Natural killer cell treated with Interleukin-12 subunit alpha and Interleukin-12 subunit beta and Interleukin-15 and Interleukin-18, amount 100 ng/mL, for 72 hours (primary cell): ENCODE measurements at regions not wholly inside any gene's neighbourhood (a gene's known extent, or its start where the extent isn't known, plus 50 kb on each side); places are given as distances from the start of the nearest gene placed in this dataset.

Source experiments
- ATAC-seq, 2 donors: fragments of 150-1000 bp; cut with Tn5 transposase in 1 of 2; sonication (Bioruptor Pico), chemical (Tn5 transposase) in 1 of 2; 2 replicates each; pipeline ENCODE4 v1.10.0; 2021
- DNase-seq: peaks from one replicate; pipeline ENCODE4 v3.0.0; 2022; ENCODE audit warnings: low spot score
- H3K27ac Mint-ChIP-seq, 2 donors: 1 replicate in 1 of 2; 2 replicates in 1 of 2; pipeline ENCODE4 v1.8.0; 2022; ENCODE audit warnings: mixed read lengths in 2 of 2, mild to moderate bottlenecking in 1 of 2, moderate library complexity in 1 of 2
- H3K27me3 Mint-ChIP-seq, 2 donors: 1 replicate in 1 of 2; 2 replicates in 1 of 2; pipeline ENCODE4 v1.8.0; 2022; ENCODE audit warnings: mixed read lengths in 2 of 2
- H3K36me3 Mint-ChIP-seq: one replicate; pipeline ENCODE4 v1.8.0; 2022; ENCODE audit warnings: mixed read lengths
- H3K4me1 Mint-ChIP-seq, 2 donors: 1 replicate in 1 of 2; 2 replicates in 1 of 2; pipeline ENCODE4 v1.8.0; 2022; ENCODE audit warnings: low read depth in 2 of 2, mixed read lengths in 2 of 2, mild to moderate bottlenecking in 1 of 2
- H3K4me3 Mint-ChIP-seq: one replicate; pipeline ENCODE4 v1.8.0; 2022; ENCODE audit warnings: mixed read lengths
- H3K9me3 Mint-ChIP-seq: 2 replicates; pipeline ENCODE4 v1.8.0; 2022; ENCODE audit warnings: mixed read lengths

DNA sequence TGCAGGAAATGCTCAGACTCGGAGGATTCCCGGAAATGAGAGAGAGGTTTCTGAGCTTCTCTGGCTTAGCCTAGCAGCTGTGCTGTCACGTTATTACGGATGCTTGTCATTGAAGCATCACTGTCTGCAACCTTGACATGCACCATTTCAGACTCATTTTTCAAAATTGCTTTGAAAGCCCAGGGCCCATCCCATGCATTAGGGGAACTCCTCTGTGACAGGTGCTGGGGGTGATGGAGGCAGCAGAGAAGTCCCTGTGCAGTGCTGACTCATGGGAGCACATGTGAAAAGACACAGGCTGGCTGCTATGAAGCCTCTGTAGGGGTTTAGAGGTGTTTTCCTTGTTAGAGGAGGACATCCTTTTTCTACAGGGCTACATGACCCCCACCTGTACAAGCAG is 214.0 kb upstream of the MPHOSPH6 start:
- peak in 1 of 2 donors; percentile 66 for ATAC-seq
- H3K4me3 Mint-ChIP-seq, result no peak overlapping the region

DNA sequence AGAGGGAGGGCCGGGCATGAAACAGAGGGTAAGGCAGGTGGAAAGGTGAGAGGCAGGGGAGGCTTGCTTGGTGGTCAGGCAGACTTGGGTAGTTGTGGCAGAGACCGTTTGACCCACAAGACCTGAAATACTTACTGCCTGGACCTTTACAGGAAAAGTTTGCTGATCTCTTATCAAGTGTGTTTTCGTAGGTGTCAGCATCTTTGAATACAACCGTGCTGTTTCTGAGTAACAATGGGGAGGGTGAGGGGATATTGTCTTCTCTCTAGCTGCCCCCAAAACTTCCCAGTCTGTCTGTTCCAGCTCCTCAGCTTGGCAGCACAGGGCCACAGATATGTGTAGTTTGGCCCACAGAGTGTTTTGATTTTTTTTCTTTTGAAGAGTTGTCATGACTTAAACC is 212.5 kb upstream of the MPHOSPH6 start:
- ATAC-seq, result no peak
- Mint-ChIP-seq H3K4me3 (no peak overlapping the region), H3K4me1 (no peaks in the 10 kb centered on the region)

More for the DNA sequence above, 214.0 kb upstream of the MPHOSPH6 start:
- Mint-ChIP-seq H3K27ac (no peak overlapping the region), H3K4me1 (no peaks in the 10 kb centered on the region), H3K9me3 (no peaks in the 10 kb centered on the region), H3K36me3 (no peaks in the 10 kb centered on the region), H3K27me3 (peaks cover 13 to 29% of the 10 kb centered on the region in 2 donors)
- no peak for DNase-seq

DNA sequence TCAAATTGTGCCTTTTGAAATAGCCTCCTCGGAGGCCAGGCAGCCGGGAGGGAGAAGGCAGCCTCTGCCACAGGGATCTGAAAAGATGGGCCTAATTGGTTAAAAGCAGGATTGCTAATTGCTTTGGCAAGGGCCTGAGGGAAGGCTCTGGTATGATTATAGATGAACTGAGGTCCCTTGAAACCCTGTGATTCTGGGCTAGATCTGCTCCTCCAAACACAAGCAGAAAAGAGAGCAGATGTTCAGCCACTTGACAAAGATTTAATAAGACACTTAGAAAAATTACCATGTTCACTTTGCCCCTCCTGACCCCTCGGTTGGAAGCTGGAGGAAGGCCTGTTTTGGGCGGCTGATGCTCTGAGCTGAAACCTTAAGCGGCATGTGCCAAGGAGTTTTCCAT is 209.5 kb upstream of the MPHOSPH6 start:
- H3K4me3 Mint-ChIP-seq, result no peak overlapping the region
- no peaks in the 10 kb centered on the region for H3K9me3 Mint-ChIP-seq
- no peaks in the 10 kb centered on the region for H3K4me1 Mint-ChIP-seq
- ATAC-seq (no peak), DNase-seq (no peak)
- H3K27me3 Mint-ChIP-seq, result peaks cover 14 to 16% of the 10 kb centered on the region in 2 donors
- no peak overlapping the region for H3K27ac Mint-ChIP-seq
- no peaks in the 10 kb centered on the region for H3K36me3 Mint-ChIP-seq

More for the DNA sequence above, 212.5 kb upstream of the MPHOSPH6 start:
- Mint-ChIP-seq H3K27me3 (peaks cover 13 to 17% of the 10 kb centered on the region in 2 donors), H3K36me3 (no peaks in the 10 kb centered on the region), H3K9me3 (no peaks in the 10 kb centered on the region), H3K27ac (no peak overlapping the region)
- no peak for DNase-seq

DNA sequence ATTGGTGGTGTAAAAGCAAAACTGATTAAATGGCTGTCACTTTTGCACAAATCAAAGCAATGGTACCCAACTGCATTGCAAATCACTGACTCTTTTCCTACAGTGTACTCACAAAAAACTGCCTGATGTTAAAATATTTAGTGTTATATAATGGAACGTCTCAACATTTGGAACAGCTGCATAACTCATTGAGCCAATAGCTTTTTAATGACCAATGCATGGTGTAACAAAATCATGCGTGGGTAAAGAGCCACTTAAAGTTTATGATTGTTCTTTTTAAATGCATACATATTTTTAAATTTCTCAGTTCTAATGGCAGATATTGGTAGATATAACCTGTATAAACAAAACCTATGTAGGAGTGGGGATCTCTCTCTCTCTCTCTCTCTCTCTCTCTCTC is 204.0 kb upstream of the MPHOSPH6 start:
- H3K4me1 Mint-ChIP-seq, result no peaks in the 10 kb centered on the region
- no peak for ATAC-seq
- peaks cover 0 to 4% of the 10 kb centered on the region in 2 donors for H3K27me3 Mint-ChIP-seq
- no peak for DNase-seq
- no peak overlapping the region for H3K27ac Mint-ChIP-seq
- H3K4me3 Mint-ChIP-seq, result no peak overlapping the region
- no peaks in the 10 kb centered on the region for H3K9me3 Mint-ChIP-seq
- no peaks in the 10 kb centered on the region for H3K36me3 Mint-ChIP-seq

DNA sequence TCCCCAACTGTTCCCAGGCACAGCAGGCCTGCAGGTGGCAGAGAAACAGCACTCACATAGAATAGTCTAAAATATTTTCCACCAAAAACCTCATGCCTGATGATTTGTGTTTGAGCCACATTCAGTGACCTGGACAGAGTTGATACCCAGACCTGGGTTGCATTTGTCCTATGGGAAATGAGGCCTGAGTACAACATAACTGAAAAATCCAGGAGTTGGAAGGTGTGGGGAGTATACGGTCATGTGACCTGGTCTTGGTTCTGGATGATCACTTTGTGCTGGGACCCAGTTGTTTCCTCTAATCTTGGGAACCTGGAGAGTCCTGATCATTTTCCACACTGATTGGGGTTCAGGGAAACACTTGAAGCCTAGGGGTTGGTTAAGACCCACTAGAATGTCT is 200.3 kb upstream of the MPHOSPH6 start:
- no peaks in the 10 kb centered on the region for H3K4me1 Mint-ChIP-seq
- H3K27ac Mint-ChIP-seq, result no peak overlapping the region
- DNase-seq (no peak), ATAC-seq (no peak)
- no peaks in the 10 kb centered on the region for H3K9me3 Mint-ChIP-seq
- H3K4me3 Mint-ChIP-seq, result no peak overlapping the region
- H3K27me3 Mint-ChIP-seq, result peaks cover 0 to 7% of the 10 kb centered on the region in 2 donors
- no peaks in the 10 kb centered on the region for H3K36me3 Mint-ChIP-seq

DNA sequence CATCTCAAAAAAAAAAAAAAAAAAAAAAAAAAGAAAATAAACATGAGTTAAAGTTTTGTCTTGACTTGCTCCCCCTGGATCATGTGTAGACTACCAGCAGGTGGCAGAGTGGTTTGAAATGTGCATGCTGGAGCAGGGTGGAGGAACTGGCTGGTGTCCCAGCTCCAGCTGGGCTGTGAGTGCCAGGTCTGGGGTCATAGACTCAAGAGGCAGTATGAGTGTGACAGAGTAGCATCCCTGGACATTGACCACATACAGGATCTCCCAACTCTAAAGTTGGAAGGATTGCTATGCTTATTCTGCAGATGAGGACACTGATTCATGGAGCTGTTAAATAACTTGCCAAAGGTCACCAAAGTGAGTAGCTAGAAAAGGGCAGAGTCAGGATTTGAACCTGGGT is 198.0 kb upstream of the MPHOSPH6 start:
- no peaks in the 10 kb centered on the region for H3K4me1 Mint-ChIP-seq
- no peak overlapping the region for H3K27ac Mint-ChIP-seq
- DNase-seq, result no peak
- no peaks in the 10 kb centered on the region for H3K9me3 Mint-ChIP-seq
- no peak overlapping the region for H3K4me3 Mint-ChIP-seq
- peak in 1 of 2 donors; percentile 44 for ATAC-seq
- peaks cover 0 to 6% of the 10 kb centered on the region in 2 donors for H3K27me3 Mint-ChIP-seq
- no peaks in the 10 kb centered on the region for H3K36me3 Mint-ChIP-seq

DNA sequence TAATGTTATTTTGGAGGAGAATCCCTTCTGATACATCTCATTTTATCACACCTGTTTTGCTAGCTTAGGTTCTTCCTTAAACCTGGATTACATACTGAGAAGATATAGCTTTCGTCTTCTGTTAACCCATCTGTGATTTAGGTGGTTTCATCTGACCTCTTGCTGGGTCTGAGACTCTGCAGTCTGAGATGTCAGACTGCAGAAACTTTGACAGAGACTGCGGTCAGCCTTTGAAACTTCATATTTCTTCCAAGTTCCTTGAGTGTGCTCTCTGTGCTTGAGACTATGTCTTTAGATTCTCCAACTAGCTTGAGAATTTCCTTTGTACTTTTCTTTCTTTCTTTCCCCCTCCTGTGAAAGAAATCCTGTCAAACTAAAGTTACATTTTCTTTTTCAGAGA is 196.4 kb upstream of the MPHOSPH6 start:
- no peaks in the 10 kb centered on the region for H3K4me1 Mint-ChIP-seq
- H3K9me3 Mint-ChIP-seq, result no peaks in the 10 kb centered on the region
- peaks cover 8 to 13% of the 10 kb centered on the region in 2 donors for H3K27me3 Mint-ChIP-seq
- H3K36me3 Mint-ChIP-seq, result no peaks in the 10 kb centered on the region
- ATAC-seq (no peak), DNase-seq (no peak)
- no peak overlapping the region for H3K27ac Mint-ChIP-seq
- no peak overlapping the region for H3K4me3 Mint-ChIP-seq

DNA sequence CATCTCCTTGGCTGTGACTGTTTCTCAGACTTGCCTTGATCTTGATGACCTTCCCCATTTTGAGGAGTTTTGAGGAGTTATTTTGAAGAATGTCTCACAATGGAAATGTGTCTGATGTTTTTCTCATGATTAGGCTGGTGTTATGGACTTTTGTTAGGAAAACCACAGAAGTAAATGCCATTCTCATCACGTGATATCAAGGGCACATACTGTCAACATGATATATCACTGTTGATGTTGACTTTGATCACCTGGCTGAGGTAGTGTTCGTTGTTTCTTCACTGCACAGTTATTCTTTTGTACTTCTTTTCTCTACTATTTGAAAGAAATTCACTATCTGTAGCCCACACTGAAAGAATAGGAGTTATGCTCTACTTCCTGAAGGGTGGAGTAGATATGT is 194.7 kb upstream of the MPHOSPH6 start:
- H3K4me3 Mint-ChIP-seq, result no peak overlapping the region
- H3K27ac Mint-ChIP-seq, result no peak overlapping the region
- H3K9me3 Mint-ChIP-seq, result no peaks in the 10 kb centered on the region
- H3K36me3 Mint-ChIP-seq, result no peaks in the 10 kb centered on the region
- DNase-seq, result no peak
- H3K27me3 Mint-ChIP-seq, result peaks cover 13 to 14% of the 10 kb centered on the region in 2 donors
- ATAC-seq, result no peak
- no peaks in the 10 kb centered on the region for H3K4me1 Mint-ChIP-seq

DNA sequence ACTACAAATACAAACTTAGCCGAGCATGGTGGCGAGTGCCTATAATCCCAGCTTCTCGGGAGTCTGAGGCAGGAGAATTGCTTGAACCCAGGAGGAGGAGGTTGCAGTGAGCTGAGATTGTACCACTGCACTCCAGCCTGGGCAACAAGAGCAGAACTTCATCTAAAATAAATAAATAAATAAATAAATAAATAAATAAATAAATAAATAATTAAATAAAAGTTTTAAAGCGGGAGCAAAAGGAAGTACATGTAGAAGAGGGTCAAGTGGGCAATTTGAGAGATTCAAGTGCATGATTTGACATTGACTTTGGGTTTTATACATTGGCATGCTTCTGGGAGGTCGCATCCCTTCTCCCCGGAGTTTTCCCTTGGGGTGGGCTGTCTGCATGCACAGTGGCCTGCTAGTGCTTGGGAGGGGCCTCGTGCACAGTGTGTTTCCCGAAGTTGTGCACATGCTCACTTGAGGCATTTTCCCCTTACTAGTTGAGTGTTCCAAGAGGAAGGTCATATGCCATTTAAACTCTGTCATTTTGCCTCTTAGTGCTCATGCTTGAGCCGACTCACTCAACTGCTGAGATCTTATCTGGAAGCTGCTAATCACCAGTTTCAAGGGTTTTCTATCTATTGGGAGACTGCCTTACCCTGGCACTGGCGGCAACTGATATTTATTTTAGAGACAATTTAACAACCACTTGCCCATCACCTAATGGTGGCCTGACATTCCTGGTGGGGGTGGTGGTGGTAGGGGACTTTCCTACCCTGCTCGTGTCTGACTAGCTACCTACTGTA is 193.2 kb upstream of the MPHOSPH6 start:
- Mint-ChIP-seq H3K36me3 (no peaks in the 10 kb centered on the region), H3K9me3 (no peaks in the 10 kb centered on the region), H3K27me3 (peaks cover 16 to 22% of the 10 kb centered on the region in 2 donors), H3K27ac (no peak overlapping the region), H3K4me1 (no peaks in the 10 kb centered on the region), H3K4me3 (no peak overlapping the region)
- DNase-seq (no peak), ATAC-seq (no peak)

DNA sequence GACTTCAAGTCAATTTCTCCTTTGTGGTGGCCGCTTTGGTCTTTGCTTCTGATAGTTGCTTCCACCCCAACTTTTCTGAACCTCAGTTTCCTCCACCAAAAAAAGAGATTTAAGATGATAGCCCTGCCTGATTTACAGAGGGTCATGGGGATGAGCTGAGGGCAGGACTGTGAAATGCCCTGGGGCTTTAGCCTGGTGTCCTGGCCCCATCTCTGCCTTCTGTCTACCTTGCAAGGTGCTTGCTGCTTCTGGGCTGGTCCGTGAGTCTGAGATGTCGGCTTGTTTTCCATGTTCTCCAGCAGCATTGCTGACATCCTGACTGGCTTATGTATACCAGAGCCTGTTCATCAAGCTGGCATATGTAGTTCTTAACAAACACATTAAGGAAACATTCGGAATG is 191.9 kb upstream of the MPHOSPH6 start:
- no peaks in the 10 kb centered on the region for H3K4me1 Mint-ChIP-seq
- H3K9me3 Mint-ChIP-seq, result no peaks in the 10 kb centered on the region
- ATAC-seq (no peak), DNase-seq (no peak)
- H3K4me3 Mint-ChIP-seq, result no peak overlapping the region
- peaks cover 24 to 33% of the 10 kb centered on the region in 2 donors for H3K27me3 Mint-ChIP-seq
- H3K27ac Mint-ChIP-seq, result no peak overlapping the region
- no peaks in the 10 kb centered on the region for H3K36me3 Mint-ChIP-seq

DNA sequence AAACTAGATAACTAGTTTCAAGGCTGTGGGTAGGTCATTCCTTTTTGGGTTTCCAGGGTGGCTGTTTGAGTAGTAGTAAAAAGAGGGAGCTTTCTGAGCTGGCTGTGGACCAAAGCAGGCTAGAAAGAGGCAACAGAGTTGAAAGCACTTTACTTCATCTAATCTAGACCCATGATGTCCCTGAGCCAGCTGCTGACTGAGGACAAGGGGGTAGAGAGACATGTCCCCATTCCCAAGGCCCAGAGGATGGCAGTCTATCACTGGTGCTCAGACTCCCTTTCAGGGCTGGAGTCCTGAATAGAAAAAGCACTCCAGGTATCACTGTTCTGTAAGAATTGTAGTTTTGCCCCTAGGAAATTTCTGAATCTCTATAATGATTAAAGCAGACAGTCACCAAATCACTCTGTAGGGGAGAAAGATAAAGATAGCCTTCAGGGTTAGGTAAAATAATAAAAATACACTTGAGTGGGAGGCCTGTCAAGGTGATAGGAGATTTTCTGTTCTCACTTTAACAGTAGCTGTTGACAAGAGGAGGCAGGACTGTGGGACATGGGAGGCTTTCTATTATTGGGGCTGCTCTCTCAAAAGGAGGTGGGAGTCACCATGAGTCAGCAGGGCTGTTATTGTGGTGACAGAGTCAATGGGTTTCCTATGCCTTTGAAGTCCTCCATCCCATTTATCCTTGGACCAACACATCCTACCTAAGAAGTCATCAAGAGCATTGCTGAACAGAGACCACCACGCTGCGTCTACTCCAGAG is 190.2 kb upstream of the MPHOSPH6 start:
- ATAC-seq, result no peak
- H3K9me3 Mint-ChIP-seq, result no peaks in the 10 kb centered on the region
- H3K4me1 Mint-ChIP-seq, result no peaks in the 10 kb centered on the region
- no peak overlapping the region for H3K4me3 Mint-ChIP-seq
- no peak overlapping the region for H3K27ac Mint-ChIP-seq
- DNase-seq, result no peak
- no peaks in the 10 kb centered on the region for H3K36me3 Mint-ChIP-seq
- peaks cover 23 to 43% of the 10 kb centered on the region in 2 donors for H3K27me3 Mint-ChIP-seq

DNA sequence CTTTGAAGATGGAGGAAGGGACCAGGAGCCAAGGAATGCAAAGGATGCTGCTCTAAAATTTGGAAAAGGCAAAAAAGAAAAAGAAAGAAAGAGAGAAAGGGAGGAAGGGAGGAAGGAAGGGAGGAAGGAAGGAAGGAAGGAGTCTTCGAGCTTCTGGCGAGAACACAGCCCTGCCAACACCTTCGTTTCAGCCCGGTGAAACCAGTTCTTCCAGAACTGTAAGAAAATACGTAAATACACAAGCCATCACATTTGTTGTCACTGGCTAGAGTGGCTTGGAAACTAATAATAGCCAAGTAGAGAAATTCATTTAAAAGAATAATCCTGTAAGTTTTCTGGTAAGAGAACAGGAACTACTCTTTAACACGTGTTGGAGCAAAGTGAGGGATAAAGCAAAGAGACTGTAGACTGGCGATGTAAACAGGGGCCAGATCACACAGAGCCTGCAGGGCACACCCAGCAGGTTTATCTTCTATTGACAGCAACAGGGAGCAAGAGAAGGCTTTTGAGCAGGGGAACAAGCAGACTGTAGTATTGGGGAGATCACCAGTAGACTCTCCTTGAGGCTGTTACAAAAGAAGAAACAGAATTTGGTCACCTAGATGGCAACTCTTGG is 188.7 kb upstream of the MPHOSPH6 start:
- Mint-ChIP-seq H3K36me3 (no peaks in the 10 kb centered on the region), H3K27ac (no peak overlapping the region), H3K4me3 (no peak overlapping the region), H3K27me3 (peaks cover 24 to 50% of the 10 kb centered on the region in 2 donors), H3K4me1 (no peaks in the 10 kb centered on the region), H3K9me3 (no peaks in the 10 kb centered on the region)
- ATAC-seq (no peak), DNase-seq (no peak)

DNA sequence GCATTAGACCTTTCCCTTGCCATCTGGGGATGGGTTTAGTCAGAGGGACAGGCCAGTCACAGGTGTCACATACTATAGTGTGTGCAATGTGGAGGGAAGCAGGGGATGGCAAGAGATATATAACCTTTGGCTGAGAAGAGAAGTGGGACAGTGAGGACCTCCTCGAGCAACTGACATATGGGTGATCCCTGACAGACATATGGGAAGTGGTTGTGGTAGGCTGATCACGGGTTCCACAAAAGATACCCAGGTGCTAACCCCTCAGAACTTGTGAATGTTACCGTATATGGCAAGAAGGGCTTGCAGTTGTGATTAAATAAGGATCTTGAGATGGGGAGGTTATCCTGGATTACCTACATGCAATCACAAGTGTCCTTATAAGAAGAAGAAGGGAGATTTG is 188.1 kb upstream of the MPHOSPH6 start:
- peak in 1 of 2 donors; percentile 15 for ATAC-seq
- H3K4me3 Mint-ChIP-seq, result no peak overlapping the region
- no peak overlapping the region for H3K27ac Mint-ChIP-seq
- no peaks in the 10 kb centered on the region for H3K36me3 Mint-ChIP-seq
- H3K4me1 Mint-ChIP-seq, result no peaks in the 10 kb centered on the region
- no peak for DNase-seq
- H3K27me3 Mint-ChIP-seq, result peaks cover 26 to 52% of the 10 kb centered on the region in 2 donors
- no peaks in the 10 kb centered on the region for H3K9me3 Mint-ChIP-seq

DNA sequence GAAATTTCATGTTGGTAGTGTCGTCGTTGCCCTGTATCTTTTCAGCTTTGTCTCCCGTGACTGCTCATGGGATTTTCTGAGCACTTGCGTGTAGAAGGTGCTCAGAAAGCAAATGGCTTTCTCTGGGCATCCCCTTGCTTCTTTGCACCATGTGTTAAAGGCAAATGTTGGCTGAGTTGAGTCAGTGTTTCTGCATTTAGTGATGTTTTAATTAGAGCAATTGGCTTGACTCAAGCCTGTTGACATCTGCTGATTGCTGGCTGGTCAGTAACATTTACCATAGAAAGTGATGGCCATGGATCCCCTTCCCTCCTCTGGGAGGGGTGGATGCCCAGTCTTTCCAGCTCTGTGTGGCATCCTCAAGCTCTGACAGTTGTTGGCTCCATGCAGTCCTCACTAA is 187.2 kb upstream of the MPHOSPH6 start:
- no peak overlapping the region for H3K4me3 Mint-ChIP-seq
- H3K36me3 Mint-ChIP-seq, result no peaks in the 10 kb centered on the region
- no peak for ATAC-seq
- peaks cover 24 to 51% of the 10 kb centered on the region in 2 donors for H3K27me3 Mint-ChIP-seq
- DNase-seq, result no peak
- H3K4me1 Mint-ChIP-seq, result no peaks in the 10 kb centered on the region
- H3K27ac Mint-ChIP-seq, result no peak overlapping the region
- no peaks in the 10 kb centered on the region for H3K9me3 Mint-ChIP-seq
